MM.1S (cell line): ENCODE measurements at regions not wholly inside any gene's neighbourhood (a gene's known extent, or its start where the extent isn't known, plus 50 kb on each side); places are given as distances from the start of the nearest gene placed in this dataset.

ENCODE experiments used
- CTCF ChIP-seq: fragments of 300-600 bp; sonication (generic); IDR thresholded peaks from 2 replicates; pipeline ENCODE4 v1.5.1; 2016; ENCODE audit warnings: antibody characterized with exemption, low read length, mixed read lengths
- EZH2 ChIP-seq: fragments of 300-600 bp; sonication (generic); optimal IDR thresholded peaks from 2 replicates; pipeline ENCODE3; 2017; ENCODE audit warnings: low read depth, mild to moderate bottlenecking, antibody characterized with exemption, low read length, mixed read lengths

DNA sequence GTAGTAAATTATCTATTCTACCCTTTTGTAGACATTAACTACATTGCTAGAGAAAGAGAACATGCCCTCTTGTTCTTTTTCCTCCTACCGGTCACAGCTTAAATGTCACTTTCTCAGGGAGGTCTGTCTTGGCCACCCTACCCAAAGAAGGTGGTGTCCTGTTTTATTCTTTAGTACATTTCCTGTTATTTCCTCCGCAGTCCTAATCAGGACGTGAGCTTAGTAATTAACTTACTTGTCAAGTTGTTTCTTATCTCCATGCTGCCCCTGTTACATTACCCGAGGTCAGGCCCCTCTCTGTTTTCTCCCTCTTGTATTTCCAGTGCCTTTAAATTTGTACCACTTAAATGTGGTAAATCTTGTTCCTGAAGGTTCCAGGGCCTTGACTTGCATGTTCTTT, 73.7 kb upstream of the RMDN2 start:
- TF ChIP-seq CTCF (no peak; the same call in 1 of the 2 replicates), EZH2 (no peak)
